GM19452 (cell line): ENCODE measurements at regions not wholly inside any gene's neighbourhood (a gene's known extent, or its start where the extent isn't known, plus 50 kb on each side); places are given as distances from the start of the nearest gene placed in this dataset.
"Not testable (repeated sequence)": the region's sequence is repeated elsewhere in the genome, so short reads cannot be mapped to it uniquely, and the experiment has no call there.

Experiments
- ATAC-seq: cut with Tn5 transposase; IDR thresholded peaks from one replicate; pipeline ENCODE4 v1.9.1; 2021; ENCODE audit not compliant: unreplicated experiment

GRCh38 chr2:142509401-142509800, 368.1 kb upstream of the KYNU start:
- ATAC-seq, result no peak

GRCh38 chr2:142504754-142505153, 372.7 kb upstream of the KYNU start:
- no peak for ATAC-seq

GRCh38 chr2:142502402-142502801, 371.6 kb upstream of the LRP1B start:
- ATAC-seq, result no peak

- no peak for ATAC-seq
Observed at GRCh38 chr2:142495141-142495540, 364.3 kb upstream of the LRP1B start.

GRCh38 chr2:142489631-142490030, 358.8 kb upstream of the LRP1B start:
- not testable (repeated sequence) for ATAC-seq

GRCh38 chr2:142484111-142484510, 353.3 kb upstream of the LRP1B start:
- ATAC-seq, result no peak

GRCh38 chr2:142483653-142484052, 352.8 kb upstream of the LRP1B start:
- no peak for ATAC-seq

GRCh38 chr2:142478206-142478605, 347.4 kb upstream of the LRP1B start:
- no peak for ATAC-seq

GRCh38 chr2:142472382-142472781, 341.6 kb upstream of the LRP1B start:
- ATAC-seq, result no peak

- no peak for ATAC-seq
Observed at GRCh38 chr2:142467321-142467720, 336.5 kb upstream of the LRP1B start.

GRCh38 chr2:142463047-142463446, 332.2 kb upstream of the LRP1B start:
- no peak for ATAC-seq

- no peak for ATAC-seq
Observed at GRCh38 chr2:142462306-142462705, 331.5 kb upstream of the LRP1B start.

- ATAC-seq, result no peak
Observed at GRCh38 chr2:142445551-142446072, 314.8 kb upstream of the LRP1B start.

- ATAC-seq, result no peak
Observed at GRCh38 chr2:142445023-142445422, 314.2 kb upstream of the LRP1B start.

GRCh38 chr2:142435847-142436246, 305.0 kb upstream of the LRP1B start:
- ATAC-seq, result no peak

- ATAC-seq, result no peak
Observed at GRCh38 chr2:142426064-142426463, 295.2 kb upstream of the LRP1B start.

GRCh38 chr2:142425551-142425950, 294.7 kb upstream of the LRP1B start:
- ATAC-seq, result no peak

- no peak for ATAC-seq
Observed at GRCh38 chr2:142423603-142424002, 292.8 kb upstream of the LRP1B start.

- no peak for ATAC-seq
Observed at GRCh38 chr2:142422769-142423168, 292.0 kb upstream of the LRP1B start.

- no peak for ATAC-seq
Observed at GRCh38 chr2:142422041-142422440, 291.2 kb upstream of the LRP1B start.

GRCh38 chr2:142418699-142419098, 287.9 kb upstream of the LRP1B start:
- ATAC-seq, result not testable (repeated sequence)

- ATAC-seq, result no peak
Observed at GRCh38 chr2:142416996-142417395, 286.2 kb upstream of the LRP1B start.

GRCh38 chr2:142415461-142415860, 284.6 kb upstream of the LRP1B start:
- no peak for ATAC-seq

- no peak for ATAC-seq
Observed at GRCh38 chr2:142398212-142398611, 267.4 kb upstream of the LRP1B start.
